ENCODE measurements at regions not wholly inside any gene's neighbourhood (a gene's known extent, or its start where the extent isn't known, plus 50 kb on each side); places are given as distances from the start of the nearest gene placed in this dataset.

GRCh38 chr6:41451039-41451438 lies 95.1 kb upstream of the FOXP4 start:
- TF ChIP-seq ZNF274 (IDR thresholded peaks at IDR 0.05; ENCODE audit: low read depth, low read length) (no peak), YY1 (IDR thresholded peaks at IDR 0.05; ENCODE audit: insufficient read depth, insufficient read length) (no peak)

Data from NT2/D1 (cell line).